ENCODE measurements at regions not wholly inside any gene's neighbourhood (a gene's known extent, or its start where the extent isn't known, plus 50 kb on each side); places are given as distances from the start of the nearest gene placed in this dataset.

DNA sequence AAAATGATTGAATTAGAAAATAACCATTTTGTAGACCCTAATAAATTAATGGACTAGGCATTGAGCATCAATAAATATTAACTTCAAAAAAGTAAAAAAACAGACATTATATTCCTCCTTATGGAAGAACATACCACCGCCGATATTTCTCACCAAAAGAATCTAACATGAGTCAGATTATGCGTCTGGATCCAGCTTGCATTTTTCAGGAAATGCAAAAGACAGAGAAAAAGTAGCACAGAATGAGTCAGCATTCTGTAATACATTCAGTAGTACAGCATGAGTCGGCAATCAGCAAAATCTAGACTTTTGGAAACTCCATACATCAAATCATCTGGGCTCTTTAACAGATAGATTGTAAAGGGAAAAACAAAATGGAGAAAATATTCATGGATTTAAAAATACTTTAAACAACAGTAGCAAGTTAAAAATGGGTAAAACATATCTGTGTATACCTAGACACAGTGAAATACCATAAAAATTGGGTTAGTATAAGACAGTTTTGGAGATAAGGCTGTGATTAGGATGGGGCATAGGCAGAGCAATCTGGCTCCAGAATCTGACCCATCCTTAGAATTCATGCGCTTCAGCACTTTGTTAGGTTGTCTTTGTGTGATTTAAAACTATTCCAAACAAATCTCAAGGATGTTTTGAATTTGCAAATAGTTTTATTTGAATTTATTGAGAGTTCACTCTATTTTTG, 633.0 kb upstream of the FAM241A start:
- no peak for DNase-seq

- no peak for DNase-seq
Measured at GRCh38 chr4:111519683-111520082, 625.6 kb upstream of the FAM241A start.

- DNase-seq, result no peak
Measured at GRCh38 chr4:111530446-111530845, 614.8 kb upstream of the FAM241A start.

GRCh38 chr4:111535792-111536191, 609.5 kb upstream of the FAM241A start:
- DNase-seq, result no peak

DNA sequence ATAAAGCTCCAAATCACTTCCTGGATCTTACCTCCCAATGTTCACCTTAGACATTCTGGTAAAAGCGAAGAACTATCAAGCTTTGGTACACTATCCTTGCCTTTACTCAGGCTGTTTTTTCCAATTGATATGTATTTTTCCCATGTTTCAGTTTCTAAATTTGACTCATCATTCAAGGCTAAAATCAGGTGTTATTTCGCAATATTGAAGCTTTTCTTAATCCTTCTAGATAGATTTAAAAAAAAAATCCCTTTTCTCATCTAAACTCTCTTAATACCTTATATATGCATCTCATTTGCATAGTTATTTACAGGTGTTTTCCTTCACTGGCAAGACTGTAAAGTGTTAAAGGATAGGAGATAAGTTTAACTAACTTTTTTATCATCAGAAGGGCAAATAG, 608.1 kb upstream of the FAM241A start:
- DNase-seq, result no peak

- DNase-seq, result no peak
Measured at GRCh38 chr4:111537871-111538270, 607.4 kb upstream of the FAM241A start.

DNA sequence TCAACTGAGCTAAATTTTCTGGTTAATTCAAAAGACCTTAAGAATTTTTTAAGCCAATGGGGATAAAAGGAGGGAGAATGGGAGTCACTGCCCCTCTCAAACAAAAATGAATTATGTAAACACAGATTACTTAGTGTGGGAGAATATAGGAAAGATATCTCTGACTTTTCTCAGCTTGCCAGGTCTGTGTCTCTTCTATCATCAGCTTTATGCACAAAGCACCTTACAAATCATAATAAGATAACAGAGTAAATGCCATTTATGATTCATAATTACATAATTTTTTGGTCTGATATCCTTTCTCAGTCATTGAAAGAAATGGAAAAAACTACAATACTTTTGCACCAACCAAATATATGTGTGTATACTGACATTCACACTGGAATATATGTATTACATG, 604.6 kb upstream of the FAM241A start:
- DNase-seq, result no peak

DNA sequence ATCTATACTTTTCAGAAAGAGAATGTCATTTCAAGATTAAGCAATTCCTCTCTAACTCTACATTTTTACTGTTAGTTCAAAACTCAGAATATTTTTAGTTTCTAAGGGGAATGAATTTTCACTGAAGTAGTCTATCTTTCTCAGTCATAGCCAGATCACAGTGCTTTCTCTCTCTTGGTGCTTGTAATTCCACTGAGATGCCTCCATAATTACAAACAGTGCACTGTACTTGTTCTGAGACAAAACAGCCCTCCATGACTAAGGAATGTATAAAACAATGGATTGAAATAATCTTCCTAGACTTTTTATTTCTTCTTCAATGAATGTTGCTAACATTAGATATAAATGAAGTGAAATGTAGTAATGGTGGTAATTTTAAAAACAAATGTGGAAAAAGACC, 603.2 kb upstream of the FAM241A start:
- DNase-seq, result no peak

DNA sequence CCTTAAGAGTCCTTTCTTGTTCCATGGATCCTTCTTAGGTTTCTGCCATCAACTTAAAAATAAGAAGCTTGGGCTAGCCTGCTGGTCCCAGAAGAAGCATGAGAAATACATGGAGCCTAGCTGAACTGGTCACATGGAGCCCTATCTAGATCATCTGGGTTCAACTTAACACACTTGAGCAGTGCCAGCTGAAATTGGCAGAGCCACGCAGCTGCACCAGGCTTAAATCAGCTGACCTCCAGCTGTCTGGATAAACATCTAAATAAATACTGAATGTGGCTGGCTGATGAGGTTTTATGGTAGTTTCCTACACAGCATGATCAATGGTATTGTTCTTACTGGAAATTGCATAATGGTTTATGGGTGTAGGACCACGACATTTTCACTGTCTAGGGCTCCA, 598.4 kb upstream of the FAM241A start:
- DNase-seq, result no peak

DNA sequence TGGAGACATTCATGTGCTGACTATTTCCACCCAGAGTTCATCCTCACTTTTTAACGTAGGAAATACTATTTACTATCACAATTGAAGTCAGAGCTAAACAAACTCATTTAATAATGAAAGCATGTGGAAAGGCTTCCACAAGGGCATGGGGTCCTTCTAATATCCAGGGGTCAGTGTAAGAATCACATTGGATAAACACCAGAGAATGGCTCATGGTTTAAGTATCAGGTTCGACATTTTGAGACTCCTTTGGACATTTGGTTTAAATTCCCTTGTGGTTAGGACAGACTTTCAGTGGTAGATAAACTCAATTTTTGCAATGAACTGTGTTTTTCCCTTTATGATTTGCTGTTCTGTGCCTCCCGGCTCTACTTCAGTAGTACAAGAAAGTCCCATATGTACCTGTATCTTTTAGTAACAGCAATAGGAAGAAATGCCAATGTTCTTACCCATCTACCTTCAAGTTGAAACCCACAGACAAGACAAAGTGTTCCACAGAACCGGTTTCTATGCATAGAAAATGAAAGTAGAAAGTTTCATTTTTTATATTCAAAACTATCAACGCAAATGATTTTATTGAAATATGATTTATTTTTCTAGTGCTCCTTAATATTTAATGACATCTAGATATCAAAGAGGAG, 589.0 kb upstream of the FAM241A start:
- no peak for DNase-seq

DNA sequence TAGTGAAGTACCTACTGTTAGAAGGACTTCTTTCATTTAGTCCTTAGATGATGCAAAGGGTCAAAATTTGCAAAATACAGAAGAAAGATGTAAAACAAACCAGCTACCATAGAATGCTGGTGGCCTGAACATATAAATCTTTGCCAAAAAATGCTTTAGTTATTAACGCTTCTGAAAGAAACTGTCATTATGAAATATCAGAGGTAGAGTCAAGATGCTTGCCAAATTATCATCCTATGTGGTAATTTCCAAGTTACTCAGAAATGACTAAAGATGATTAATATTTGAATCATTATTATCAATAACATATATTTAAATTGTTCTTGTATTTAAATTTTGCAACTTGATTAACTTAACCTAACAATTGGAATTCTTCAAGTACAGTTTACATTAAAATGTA, 588.4 kb upstream of the FAM241A start:
- no peak for DNase-seq

- no peak for DNase-seq
Measured at GRCh38 chr4:111562826-111563225, 582.4 kb upstream of the FAM241A start.

- DNase-seq, result no peak
Measured at GRCh38 chr4:111572470-111572869, 572.8 kb upstream of the FAM241A start.

- DNase-seq, result no peak
Measured at GRCh38 chr4:111573386-111573785, 571.9 kb upstream of the FAM241A start.

- no peak for DNase-seq
Measured at GRCh38 chr4:111579767-111580166, 565.5 kb upstream of the FAM241A start.

DNA sequence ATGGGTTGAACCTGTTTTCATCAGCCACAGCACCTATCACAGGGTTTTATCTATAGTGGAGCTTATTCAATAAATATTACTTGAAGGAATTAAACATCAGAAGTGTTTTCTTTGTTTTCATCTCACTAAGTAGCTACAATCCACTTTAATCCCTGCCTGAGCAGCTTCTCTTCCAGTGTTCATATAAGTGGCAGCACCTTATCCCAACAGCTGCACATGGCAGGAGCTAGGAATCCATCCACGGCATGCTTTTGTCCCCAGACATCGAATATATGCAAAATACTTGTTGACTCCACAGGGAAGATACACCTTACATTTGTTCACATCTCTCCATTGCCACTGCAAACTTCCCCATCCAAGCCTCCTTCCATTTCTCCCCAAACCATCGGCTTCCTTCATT, 549.8 kb upstream of the FAM241A start:
- DNase-seq, result no peak

GRCh38 chr4:111596491-111596890, 548.8 kb upstream of the FAM241A start:
- no peak for DNase-seq

DNA sequence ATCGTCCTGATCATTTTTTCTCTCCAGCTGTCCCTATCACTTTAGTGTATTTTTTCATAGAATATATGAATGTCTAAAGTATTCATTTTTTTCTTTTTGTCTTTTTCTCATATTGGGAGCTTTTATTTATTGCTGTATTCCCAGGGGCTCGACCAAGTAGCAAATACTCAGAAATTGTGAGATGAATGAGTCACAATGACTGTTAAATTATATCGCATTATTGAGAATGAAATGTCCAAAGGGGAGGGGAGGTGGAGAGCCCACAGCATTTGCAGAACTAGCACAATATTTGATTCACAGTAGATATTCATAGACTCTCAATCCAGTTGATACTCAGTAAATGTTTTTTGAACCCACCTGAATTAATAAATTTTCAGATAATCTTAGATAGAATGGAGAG, 543.6 kb upstream of the FAM241A start:
- no peak for DNase-seq

DNA sequence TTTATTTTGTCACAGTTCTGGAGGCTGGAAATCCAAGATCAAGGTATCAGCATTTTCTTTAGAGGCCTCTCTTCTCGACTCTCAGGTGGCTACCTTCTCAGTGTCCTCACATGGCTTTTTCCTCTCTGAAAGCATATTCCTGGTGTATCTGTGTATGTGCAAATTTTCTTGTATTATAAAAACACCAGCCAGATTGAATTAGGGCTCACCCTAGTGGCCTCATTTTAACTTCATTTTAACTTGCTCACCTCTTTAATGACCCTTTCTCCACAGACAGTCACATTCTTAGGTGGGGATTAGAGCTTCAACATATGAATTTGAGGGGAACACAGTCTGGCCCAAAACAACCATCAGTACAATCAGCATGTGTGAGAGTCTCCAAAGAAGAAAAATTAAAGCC, 542.4 kb upstream of the FAM241A start:
- no peak for DNase-seq

GRCh38 chr4:111605111-111605510, 540.1 kb upstream of the FAM241A start:
- DNase-seq, result no peak

DNA sequence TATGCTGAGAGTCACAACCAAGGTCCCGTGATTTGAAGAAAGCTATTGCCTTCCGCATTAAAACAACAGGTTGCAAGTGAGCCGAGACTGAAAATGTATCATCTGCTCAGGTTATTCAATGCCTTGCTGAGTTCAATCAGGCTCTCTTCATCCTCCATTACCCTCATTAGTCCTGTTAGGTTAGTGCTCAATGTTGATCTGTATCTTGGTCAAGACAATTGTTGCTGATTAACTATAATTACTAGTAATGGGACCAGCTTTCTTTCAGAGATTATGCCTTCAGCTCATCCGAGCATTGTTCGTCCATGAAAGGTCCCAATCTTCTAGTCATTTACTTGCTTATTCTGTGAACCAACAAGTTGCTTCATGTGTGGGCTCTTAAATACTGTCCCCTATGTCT, 534.6 kb upstream of the FAM241A start:
- DNase-seq, result peak; percentile 51

DNA sequence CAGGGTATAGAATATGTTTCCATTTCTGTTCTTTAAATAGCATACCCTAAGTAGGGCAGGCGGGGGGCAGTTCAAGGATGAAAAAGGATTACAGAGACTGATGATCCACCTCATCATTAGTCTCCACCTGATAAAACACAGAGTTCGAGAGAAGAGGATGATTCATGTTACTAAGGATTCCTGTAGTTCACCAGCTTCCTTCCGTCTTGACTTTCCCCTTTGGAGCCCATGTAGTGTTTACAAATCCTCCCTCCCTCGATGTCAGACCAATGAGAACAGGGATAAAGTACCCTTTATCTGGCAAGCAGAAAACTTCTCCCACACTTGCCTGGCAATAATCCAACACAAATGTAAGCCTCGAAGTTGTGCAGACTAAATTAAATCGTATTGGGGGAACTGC, 526.3 kb upstream of the FAM241A start:
- DNase-seq, result no peak

DNA sequence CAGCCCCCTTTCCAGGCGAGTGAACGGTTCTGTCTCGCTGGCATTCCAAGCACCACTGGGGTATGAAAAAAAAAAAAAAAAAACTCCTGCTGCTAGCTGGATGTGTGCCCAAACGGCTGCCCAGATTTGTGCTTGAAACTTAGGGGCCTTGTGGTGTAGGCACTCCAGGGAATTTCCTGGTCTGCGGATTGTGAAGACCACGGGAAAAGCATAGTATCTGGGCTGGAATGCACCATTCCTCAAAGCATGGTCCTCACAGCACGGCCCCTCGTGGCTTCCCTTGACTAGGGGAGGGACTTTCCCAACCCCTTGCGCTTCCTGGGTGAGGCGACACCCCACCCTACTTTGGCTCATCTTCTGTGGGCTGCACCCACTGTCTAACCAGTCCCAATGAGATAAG, 516.8 kb upstream of the FAM241A start:
- DNase-seq, result no peak

GRCh38 chr4:111630705-111631104, 514.5 kb upstream of the FAM241A start:
- peak; percentile 14 for DNase-seq
